AG04450 (cell line): ENCODE measurements at regions not wholly inside any gene's neighbourhood (a gene's known extent, or its start where the extent isn't known, plus 50 kb on each side); places are given as distances from the start of the nearest gene placed in this dataset.

Experiments
- CTCF ChIA-PET: fragments of 300-600, 350-600 bp; formaldehyde crosslinking; extraction: SDS; loops from one replicate; lab custom pipeline; 2022; ENCODE audit warnings: antibody characterized with exemption, inconsistent platforms; lab: Charles Lee
- POLR2A ChIA-PET: fragments of 350-600 bp; formaldehyde crosslinking; extraction: SDS; loops from one replicate; lab custom pipeline; 2021; ENCODE audit warnings: antibody characterized with exemption, inconsistent platforms; lab: Yijun Ruan, JAX
- DNase-seq: peaks from one replicate; pipeline ENCODE4 v3.0.0-alpha.2; 2011; ENCODE audit warnings: low read depth, low spot score
- H3K27ac ChIP-seq: one replicate; pipeline ENCODE4 v1.5.1; 2012; ENCODE audit warnings: low read depth, low read length, control low read depth
- H3K27me3 ChIP-seq: one replicate; pipeline ENCODE4 v1.6.0; 2012; ENCODE audit warnings: low read length; ENCODE audit not compliant: control insufficient read depth, insufficient read depth
- H3K4me3 ChIP-seq: 2 replicates; pipeline ENCODE4 v1.5.1; 2011; ENCODE audit warnings: mild to moderate bottlenecking, low read depth, low read length, control low read depth
- H3K9me3 ChIP-seq: 2 replicates; pipeline ENCODE4 v1.5.1; 2012; ENCODE audit warnings: low read length; ENCODE audit not compliant: control insufficient read depth, insufficient read depth
- TF ChIP-seq, protein P1 (sequence below): IDR thresholded peaks from 2 replicates; pipeline ENCODE4 v1.5.1; 2011; ENCODE audit warnings: low read depth, low read length, control low read depth, inconsistent platforms

DNA sequence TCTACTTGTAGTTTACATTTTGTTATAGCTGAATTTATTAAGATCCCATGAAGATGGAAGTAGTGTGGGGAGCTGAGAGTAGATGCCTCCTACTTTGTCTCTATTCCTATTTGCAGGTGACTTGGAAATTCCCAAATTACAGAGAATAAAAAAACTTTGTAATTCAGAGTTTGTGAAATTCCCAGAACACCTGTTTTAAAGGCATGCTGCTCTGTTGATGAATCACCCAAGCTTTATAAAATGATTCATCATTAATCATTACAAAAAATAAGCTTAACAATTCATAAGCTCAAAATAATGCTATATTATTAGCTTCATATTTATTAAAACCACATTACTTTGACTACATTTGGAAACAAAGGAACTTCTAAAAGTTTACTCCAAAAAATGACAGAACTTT, 856.3 kb downstream of the RPA4 start:
- Histone ChIP-seq H3K9me3 (no peaks in the 10 kb centered on the region), H3K27ac (no peak overlapping the region), H3K27me3 (no peaks in the 10 kb centered on the region), H3K4me3 (no peak overlapping the region)
- ChIA-PET CTCF (no interaction called here), POLR2A (no interaction called here)
- TF ChIP-seq, protein P1, sequence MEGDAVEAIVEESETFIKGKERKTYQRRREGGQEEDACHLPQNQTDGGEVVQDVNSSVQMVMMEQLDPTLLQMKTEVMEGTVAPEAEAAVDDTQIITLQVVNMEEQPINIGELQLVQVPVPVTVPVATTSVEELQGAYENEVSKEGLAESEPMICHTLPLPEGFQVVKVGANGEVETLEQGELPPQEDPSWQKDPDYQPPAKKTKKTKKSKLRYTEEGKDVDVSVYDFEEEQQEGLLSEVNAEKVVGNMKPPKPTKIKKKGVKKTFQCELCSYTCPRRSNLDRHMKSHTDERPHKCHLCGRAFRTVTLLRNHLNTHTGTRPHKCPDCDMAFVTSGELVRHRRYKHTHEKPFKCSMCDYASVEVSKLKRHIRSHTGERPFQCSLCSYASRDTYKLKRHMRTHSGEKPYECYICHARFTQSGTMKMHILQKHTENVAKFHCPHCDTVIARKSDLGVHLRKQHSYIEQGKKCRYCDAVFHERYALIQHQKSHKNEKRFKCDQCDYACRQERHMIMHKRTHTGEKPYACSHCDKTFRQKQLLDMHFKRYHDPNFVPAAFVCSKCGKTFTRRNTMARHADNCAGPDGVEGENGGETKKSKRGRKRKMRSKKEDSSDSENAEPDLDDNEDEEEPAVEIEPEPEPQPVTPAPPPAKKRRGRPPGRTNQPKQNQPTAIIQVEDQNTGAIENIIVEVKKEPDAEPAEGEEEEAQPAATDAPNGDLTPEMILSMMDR = no peak
- no peak for DNase-seq

DNA sequence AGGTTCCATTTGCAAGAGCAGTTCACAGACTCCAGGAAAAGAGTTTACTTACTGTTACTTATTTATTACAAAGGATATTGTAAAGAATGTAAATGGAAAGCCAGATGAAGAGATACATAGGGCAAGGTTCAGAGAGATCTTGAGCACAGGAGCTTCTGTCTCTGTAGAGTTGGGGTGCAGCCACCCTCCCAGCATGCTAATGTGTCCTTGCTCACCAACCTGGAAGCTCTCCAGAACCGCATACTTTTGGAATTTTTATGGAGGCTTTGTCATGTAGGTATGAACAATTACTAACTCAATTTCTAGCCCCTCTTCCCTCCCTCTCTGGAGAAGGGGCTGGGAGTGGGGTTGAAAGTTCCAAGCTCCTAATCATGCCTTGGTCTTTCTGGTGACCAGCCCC, 857.2 kb downstream of the RPA4 start:
- Histone ChIP-seq H3K27ac (no peak overlapping the region), H3K9me3 (no peaks in the 10 kb centered on the region), H3K4me3 (no peak overlapping the region), H3K27me3 (no peaks in the 10 kb centered on the region)
- ChIA-PET POLR2A (no interaction called here), CTCF (no interaction called here)
- TF ChIP-seq, protein P1 = no peak
- DNase-seq = no peak

DNA sequence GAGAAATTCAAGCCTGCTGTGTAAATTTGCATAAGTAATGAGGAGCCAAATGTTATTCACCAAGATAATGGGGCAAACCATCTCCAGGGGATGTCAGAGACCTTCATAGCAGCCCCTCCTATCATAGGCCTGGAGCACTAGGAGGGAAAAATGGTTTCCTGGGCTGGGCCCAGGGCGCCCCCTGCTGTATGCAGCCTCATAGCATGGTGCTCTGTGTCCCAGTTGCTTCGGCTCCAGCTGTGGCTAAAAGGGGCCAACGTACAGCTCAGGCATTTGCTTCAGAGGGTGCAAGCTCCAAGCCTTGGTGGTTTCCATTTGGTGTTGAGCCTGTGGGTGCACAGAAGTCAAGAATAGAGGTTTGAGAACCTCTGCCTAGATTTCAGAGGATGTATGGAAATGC, 859.3 kb downstream of the RPA4 start:
- TF ChIP-seq, protein P1 = no peak
- Histone ChIP-seq H3K27ac (no peak overlapping the region), H3K4me3 (no peak overlapping the region), H3K27me3 (no peaks in the 10 kb centered on the region), H3K9me3 (no peaks in the 10 kb centered on the region)
- DNase-seq = no peak
- ChIA-PET CTCF (no interaction called here), POLR2A (no interaction called here)

DNA sequence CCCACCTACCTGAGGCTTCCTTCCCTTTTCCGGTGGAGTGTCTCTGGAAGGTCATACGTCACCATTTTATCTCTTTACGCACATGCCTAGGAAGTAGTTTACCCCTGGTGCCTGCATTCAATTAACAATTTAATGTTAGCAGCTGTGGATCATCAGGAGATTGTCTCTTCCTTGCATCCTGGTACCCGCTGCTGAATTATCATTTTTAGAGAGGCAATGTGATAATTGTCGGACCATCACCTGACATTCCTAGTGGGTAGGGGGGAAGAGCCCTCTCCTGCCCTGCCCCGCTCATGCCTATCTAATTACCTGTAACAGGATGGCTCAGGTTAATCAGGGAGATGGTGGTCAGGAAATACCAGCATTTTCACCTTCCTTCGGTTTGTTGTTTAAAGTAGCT, 863.6 kb downstream of the RPA4 start:
- Histone ChIP-seq H3K27ac (no peak overlapping the region), H3K9me3 (no peaks in the 10 kb centered on the region), H3K4me3 (no peak overlapping the region), H3K27me3 (no peaks in the 10 kb centered on the region)
- ChIA-PET CTCF (no interaction called here), POLR2A (no interaction called here)
- DNase-seq = no peak
- TF ChIP-seq, protein P1 = no peak

DNA sequence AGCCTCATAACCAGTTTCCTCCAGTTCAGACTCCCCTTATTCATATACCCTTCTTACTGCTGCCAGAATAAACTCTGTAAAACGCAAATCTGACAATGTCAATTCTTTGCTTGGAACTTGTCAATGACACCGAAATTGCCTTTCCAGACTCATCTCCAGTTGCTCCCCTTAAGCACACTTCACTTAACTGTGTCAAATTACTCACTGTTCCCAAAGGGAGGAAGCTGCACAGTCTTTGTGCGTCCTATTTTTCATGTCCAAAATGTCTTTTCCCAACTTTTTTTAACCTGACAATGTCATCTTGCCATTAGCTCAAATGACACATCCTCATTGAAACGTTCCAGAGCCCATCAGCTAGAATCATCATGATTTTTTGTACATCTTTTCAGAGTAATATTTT, 867.3 kb downstream of the RPA4 start:
- Histone ChIP-seq H3K27ac (no peak overlapping the region), H3K9me3 (no peaks in the 10 kb centered on the region), H3K27me3 (no peaks in the 10 kb centered on the region), H3K4me3 (no peak overlapping the region)
- ChIA-PET CTCF (no interaction called here), POLR2A (no interaction called here)
- DNase-seq = no peak
- TF ChIP-seq, protein P1 = no peak
